Endothelial cell of umbilical vein (primary cell): ENCODE measurements at regions not wholly inside any gene's neighbourhood (a gene's known extent, or its start where the extent isn't known, plus 50 kb on each side); places are given as distances from the start of the nearest gene placed in this dataset.
"Not testable (repeated sequence)": the region's sequence is repeated elsewhere in the genome, so short reads cannot be mapped to it uniquely, and the experiment has no call there.

Source experiments
- BruUV-seq: library from RNA; stranded (reverse); fragments of 400-500 nt; replicated peaks from 2 replicates; lab custom pipeline; 2021; lab: Mats Ljungman, UMichigan
- CTCF ChIA-PET: fragments of 300-600, 350-600 bp; sonication (Branson Sonifier 250); formaldehyde crosslinking; loops from one replicate; lab custom pipeline; 2021; ENCODE audit warnings: antibody characterized with exemption, inconsistent platforms; lab: Charles Lee
- POLR2A ChIA-PET: fragments of 300-600, 350-600 bp; sonication (Branson Sonifier 250); formaldehyde crosslinking; loops from one replicate; lab custom pipeline; 2021; ENCODE audit warnings: antibody characterized with exemption, inconsistent platforms; lab: Charles Lee
- DNase-seq: peaks from one replicate; pipeline ENCODE4 v3.0.0-alpha.2; 2011; ENCODE audit warnings: low read depth, low spot score
- FAIRE-seq: peaks from 2 replicates; lab custom pipeline; 2011; peaks lifted over from hg19 to GRCh38; lab: Jason Lieb, UNC
- H2AFZ ChIP-seq: 2 replicates; pipeline ENCODE4 v1.6.0; 2012; ENCODE audit warnings: low read depth, low read length, control low read depth, inconsistent platforms
- H3K27ac ChIP-seq: 2 replicates; pipeline ENCODE4 v1.5.1; 2011; ENCODE audit warnings: low read depth, mild to moderate bottlenecking, control low read depth, low read length, moderate library complexity; ENCODE audit not compliant: insufficient read depth
- H3K27me3 ChIP-seq, 2 experiments: 2 replicates each; pipeline versions ENCODE4 v1.6.0 to v1.6.1; 2011; ENCODE audit warnings: low read length in 2 of 2, mixed read lengths in 1 of 2; ENCODE audit not compliant: control insufficient read depth in 2 of 2, insufficient read depth in 2 of 2
- H3K36me3 ChIP-seq, 2 experiments: 2 replicates in 1 of 2; 3 replicates in 1 of 2; pipeline ENCODE4 v1.5.1; 2011; ENCODE audit warnings: low read length in 2 of 2, mild to moderate bottlenecking in 1 of 2, moderate library complexity in 1 of 2; ENCODE audit not compliant: control insufficient read depth in 2 of 2, insufficient read depth in 2 of 2; ENCODE audit errors: extremely low read depth in 1 of 2
- H3K4me1 ChIP-seq: 3 replicates; pipeline ENCODE4 v1.5.1; 2011; ENCODE audit warnings: mild to moderate bottlenecking, low read length; ENCODE audit not compliant: control insufficient read depth, insufficient read depth; ENCODE audit errors: extremely low read depth
- H3K4me2 ChIP-seq: 2 replicates; pipeline ENCODE4 v1.6.1; 2011; ENCODE audit warnings: low read length, control low read depth, mixed read lengths; ENCODE audit not compliant: insufficient read depth
- H3K4me3 ChIP-seq, 3 experiments: fragments of 200-600 bp in 1 of 3; sonication (generic), shearing (Covaris generic) in 1 of 3; replicated peaks in 1 of 3; 2 replicates each; pipeline ENCODE4 v1.5.1; 2011 to 2016; ENCODE audit warnings: control low read depth in 3 of 3, low read length in 3 of 3, mild to moderate bottlenecking in 2 of 3, inconsistent platforms in 1 of 3, low read depth in 1 of 3, moderate library complexity in 1 of 3; ENCODE audit not compliant: insufficient read depth in 1 of 3
- H3K79me2 ChIP-seq: 2 replicates; pipeline ENCODE4 v1.6.0; 2012; ENCODE audit warnings: low read length, inconsistent platforms; ENCODE audit not compliant: control insufficient read depth, insufficient read depth
- H3K9ac ChIP-seq: replicated peaks from 2 replicates; pipeline ENCODE3; 2011; ENCODE audit warnings: low read length, control low read depth; ENCODE audit not compliant: insufficient read depth; ENCODE audit errors: extremely low read depth
- H3K9me1 ChIP-seq: replicated peaks from 3 replicates; pipeline ENCODE4 v1.6.0; 2011; ENCODE audit warnings: mild to moderate bottlenecking, low read length; ENCODE audit not compliant: control insufficient read depth, insufficient read depth; ENCODE audit errors: extremely low read depth
- H3K9me3 ChIP-seq: replicated peaks from 2 replicates; pipeline ENCODE4 v1.5.1; 2012; ENCODE audit warnings: low read length, inconsistent platforms; ENCODE audit not compliant: control insufficient read depth, insufficient read depth
- H4K20me1 ChIP-seq: replicated peaks from 2 replicates; pipeline ENCODE3; 2011; ENCODE audit warnings: mild to moderate bottlenecking, low read length; ENCODE audit not compliant: control insufficient read depth, insufficient read depth; ENCODE audit errors: extremely low read depth
- CTCF ChIP-seq, 2 donors: IDR thresholded peaks; 1 replicate in 1 of 2; 2 replicates in 1 of 2; pipeline ENCODE4 v1.5.1; 2011; ENCODE audit warnings: low read length in 2 of 2, mild to moderate bottlenecking in 2 of 2, moderate library complexity in 2 of 2, control low read depth in 1 of 2, inconsistent platforms in 1 of 2, low read depth in 1 of 2; ENCODE audit not compliant: insufficient read depth in 1 of 2; ENCODE audit errors: extremely low read depth in 1 of 2
- GATA2 ChIP-seq: IDR thresholded peaks from 2 replicates; pipeline ENCODE4 v1.7.0; 2011; ENCODE audit warnings: low read depth, mild to moderate bottlenecking, moderate library complexity, mixed read lengths, low read length; ENCODE audit not compliant: insufficient read length, insufficient read depth
- MYC ChIP-seq: IDR thresholded peaks from one replicate; pipeline ENCODE4 v1.6.1; 2011; ENCODE audit warnings: mild to moderate bottlenecking, low read depth, low read length
- dilution Hi-C: fragments of 300-500 bp; cut with MboI; formaldehyde crosslinking; loops from one replicate; pipeline ENCODE4 v1.15.0; 2019; ENCODE audit warnings: low sequenced_read_pairs; ENCODE audit not compliant: extremely low pct_ligation_motif_present
- intact Hi-C: fragments of 100-400 bp; cut with micrococcal nuclease; formaldehyde crosslinking; loops from one replicate; pipeline ENCODE4 v1.10.0; 2022

GRCh38 chr15:81064253-81064652 is 63.5 kb downstream of the TLNRD1 start:
- Histone ChIP-seq H3K9me3 (no peaks in the 10 kb centered on the region), H3K4me3 (no peak overlapping the region), H3K27me3 (no peaks in the 10 kb centered on the region), H3K9ac (no peak overlapping the region), H3K27ac (no peak overlapping the region), H3K9me1 (no peaks in the 10 kb centered on the region), H4K20me1 (no peaks in the 10 kb centered on the region), H3K79me2 (no peaks in the 10 kb centered on the region), H3K4me1 (peaks cover 2% of the 10 kb centered on the region), H3K4me2 (no peak overlapping the region), H2AFZ (no peak overlapping the region), H3K36me3 (no peaks in the 10 kb centered on the region)
- dilution Hi-C loops = no loop called here
- no peak for TF ChIP-seq CTCF (IDR thresholded peaks at IDR 0.05; ENCODE audit: extremely low read depth in 1 of 2, insufficient read depth in 1 of 2, low read depth in 1 of 2, low read length in 2 of 2)
- TF ChIP-seq MYC = no peak
- peak; percentile 44 for TF ChIP-seq GATA2
- no TSS peak for BruUV-seq
- CTCF ChIA-PET = interaction anchor here (1.7 kb wide), 2 partner anchors 42 to 202 kb away, joined by 6 read pairs; no protein-coding TSS in a partner anchor
- POLR2A ChIA-PET = no interaction called here
- intact Hi-C loops = no loop called here
- no peak for FAIRE-seq
- DNase-seq = no peak

- DNase-seq, H3K9me3 ChIP-seq, intact Hi-C loops, BruUV-seq, H3K27ac ChIP-seq, H4K20me1 ChIP-seq, FAIRE-seq, dilution Hi-C loops, H3K79me2 ChIP-seq, H3K36me3 ChIP-seq, H3K9ac ChIP-seq, H3K4me3 ChIP-seq, H3K4me2 ChIP-seq, H3K27me3 ChIP-seq, POLR2A ChIA-PET, H2AFZ ChIP-seq, H3K9me1 ChIP-seq: not testable (repeated sequence)
- H3K4me1 ChIP-seq = peaks cover 16% of the 10 kb centered on the region
- CTCF ChIA-PET = interaction anchor here (1.4 kb wide), 1 partner anchor 25 kb away, joined by 3 read pairs; no protein-coding TSS in a partner anchor
Measured at GRCh38 chr15:81067567-81067966, 66.5 kb upstream of the CFAP161 start.
